Calu3 (cell line): ENCODE measurements at regions not wholly inside any gene's neighbourhood (a gene's known extent, or its start where the extent isn't known, plus 50 kb on each side); places are given as distances from the start of the nearest gene placed in this dataset.

Experiments used
- BruUV-seq: library from RNA; stranded (reverse); fragments of 400-500 nt; replicated peaks from 2 replicates; lab custom pipeline; 2021; lab: Mats Ljungman, UMichigan
- CTCF ChIA-PET: fragments of 300-600 bp; sonication (Branson Sonifier 250); formaldehyde crosslinking; loops from one replicate; lab custom pipeline; 2022; ENCODE audit warnings: antibody characterized with exemption; lab: Charles Lee
- DNase-seq: peaks from one replicate; pipeline ENCODE4 v3.0.0; 2022
- H3K27ac Mint-ChIP-seq: one replicate; pipeline ENCODE4 v1.8.0; 2022; ENCODE audit warnings: mixed read lengths; ENCODE audit not compliant: unreplicated experiment
- H3K27me3 Mint-ChIP-seq: one replicate; pipeline ENCODE4 v1.8.0; 2022; ENCODE audit warnings: mixed read lengths; ENCODE audit not compliant: unreplicated experiment
- H3K36me3 Mint-ChIP-seq: one replicate; pipeline ENCODE4 v1.8.0; 2022; ENCODE audit warnings: mild to moderate bottlenecking, moderate library complexity, mixed read lengths; ENCODE audit not compliant: insufficient read depth, unreplicated experiment
- H3K4me1 Mint-ChIP-seq: one replicate; pipeline ENCODE4 v1.8.0; 2022; ENCODE audit warnings: mild to moderate bottlenecking, low read depth, mixed read lengths; ENCODE audit not compliant: unreplicated experiment
- H3K4me3 Mint-ChIP-seq: one replicate; pipeline ENCODE4 v1.8.0; 2022; ENCODE audit warnings: mild to moderate bottlenecking, low read depth, moderate library complexity, mixed read lengths; ENCODE audit not compliant: unreplicated experiment
- H3K9me3 Mint-ChIP-seq: one replicate; pipeline ENCODE4 v1.8.0; 2022; ENCODE audit warnings: low read depth, mixed read lengths; ENCODE audit not compliant: unreplicated experiment
- intact Hi-C: fragments of 100-400 bp; cut with micrococcal nuclease; formaldehyde crosslinking; loops from one replicate; pipeline ENCODE4 v1.10.0; 2022; ENCODE audit not compliant: unreplicated experiment
- TF ChIP-seq, protein P1 (sequence below): fragments of 200-600 bp; IDR thresholded peaks from one replicate; pipeline ENCODE4 v1.8.0; 2022; ENCODE audit warnings: antibody characterized with exemption; ENCODE audit not compliant: unreplicated experiment

DNA sequence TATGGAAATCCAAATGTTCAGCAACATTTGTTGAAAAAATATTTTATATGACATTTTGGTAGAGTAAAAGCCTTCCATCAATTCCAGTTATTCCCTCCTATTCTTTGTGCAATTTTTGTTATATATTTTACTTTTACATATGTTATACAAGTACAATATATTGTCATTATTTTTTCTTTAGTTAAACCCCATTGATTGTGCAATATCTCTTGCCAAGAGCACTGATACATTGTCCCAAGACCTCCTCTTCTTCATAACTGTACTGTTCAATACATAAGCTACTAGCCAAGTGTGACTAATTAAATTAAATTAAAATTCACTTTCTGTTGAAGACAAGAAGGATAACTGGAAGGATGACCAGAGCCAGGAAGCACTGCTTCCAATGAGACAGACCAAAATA, 527.5 kb downstream of the TMA16 start:
- intact Hi-C loops = no loop called here
- CTCF ChIA-PET = interaction anchor here (0.6 kb wide), 1 partner anchor 346 kb away, joined by 5 read pairs; no protein-coding TSS in a partner anchor
- TF ChIP-seq, protein P1, sequence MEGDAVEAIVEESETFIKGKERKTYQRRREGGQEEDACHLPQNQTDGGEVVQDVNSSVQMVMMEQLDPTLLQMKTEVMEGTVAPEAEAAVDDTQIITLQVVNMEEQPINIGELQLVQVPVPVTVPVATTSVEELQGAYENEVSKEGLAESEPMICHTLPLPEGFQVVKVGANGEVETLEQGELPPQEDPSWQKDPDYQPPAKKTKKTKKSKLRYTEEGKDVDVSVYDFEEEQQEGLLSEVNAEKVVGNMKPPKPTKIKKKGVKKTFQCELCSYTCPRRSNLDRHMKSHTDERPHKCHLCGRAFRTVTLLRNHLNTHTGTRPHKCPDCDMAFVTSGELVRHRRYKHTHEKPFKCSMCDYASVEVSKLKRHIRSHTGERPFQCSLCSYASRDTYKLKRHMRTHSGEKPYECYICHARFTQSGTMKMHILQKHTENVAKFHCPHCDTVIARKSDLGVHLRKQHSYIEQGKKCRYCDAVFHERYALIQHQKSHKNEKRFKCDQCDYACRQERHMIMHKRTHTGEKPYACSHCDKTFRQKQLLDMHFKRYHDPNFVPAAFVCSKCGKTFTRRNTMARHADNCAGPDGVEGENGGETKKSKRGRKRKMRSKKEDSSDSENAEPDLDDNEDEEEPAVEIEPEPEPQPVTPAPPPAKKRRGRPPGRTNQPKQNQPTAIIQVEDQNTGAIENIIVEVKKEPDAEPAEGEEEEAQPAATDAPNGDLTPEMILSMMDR = no peak
- Mint-ChIP-seq H3K9me3 (no peaks in the 10 kb centered on the region), H3K36me3 (no peaks in the 10 kb centered on the region), H3K4me1 (no peaks in the 10 kb centered on the region), H3K27ac (no peak overlapping the region), H3K27me3 (no peaks in the 10 kb centered on the region), H3K4me3 (no peak overlapping the region)
- BruUV-seq = no TSS peak
- no peak for DNase-seq

DNA sequence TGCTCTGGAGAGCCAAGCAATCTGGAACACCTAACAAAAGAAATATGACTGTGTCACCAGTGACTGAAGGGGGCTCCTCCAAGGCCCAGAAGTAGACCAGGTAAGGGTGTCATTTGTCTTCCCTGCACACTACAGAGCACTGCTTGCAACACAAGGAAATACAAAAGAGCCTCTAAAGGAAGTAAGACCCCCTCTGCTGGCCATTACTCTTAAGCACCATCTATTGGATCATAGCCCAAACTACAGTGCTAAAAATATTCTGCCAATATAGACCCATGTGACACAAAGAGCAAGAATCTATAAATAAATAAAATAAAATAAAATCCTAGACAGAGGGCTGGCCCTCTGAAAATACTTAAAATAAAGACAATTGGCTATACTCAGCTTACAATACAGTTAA, 528.7 kb downstream of the TMA16 start:
- Mint-ChIP-seq H3K9me3 (no peaks in the 10 kb centered on the region), H3K27ac (no peak overlapping the region), H3K4me1 (no peaks in the 10 kb centered on the region), H3K36me3 (no peaks in the 10 kb centered on the region), H3K27me3 (no peaks in the 10 kb centered on the region), H3K4me3 (no peak overlapping the region)
- DNase-seq = no peak
- TF ChIP-seq, protein P1 = no peak
- BruUV-seq = no TSS peak
- CTCF ChIA-PET = interaction anchor here (1.2 kb wide), 1 partner anchor 22 kb away, joined by 3 read pairs; no protein-coding TSS in a partner anchor
- intact Hi-C loops = no loop called here

DNA sequence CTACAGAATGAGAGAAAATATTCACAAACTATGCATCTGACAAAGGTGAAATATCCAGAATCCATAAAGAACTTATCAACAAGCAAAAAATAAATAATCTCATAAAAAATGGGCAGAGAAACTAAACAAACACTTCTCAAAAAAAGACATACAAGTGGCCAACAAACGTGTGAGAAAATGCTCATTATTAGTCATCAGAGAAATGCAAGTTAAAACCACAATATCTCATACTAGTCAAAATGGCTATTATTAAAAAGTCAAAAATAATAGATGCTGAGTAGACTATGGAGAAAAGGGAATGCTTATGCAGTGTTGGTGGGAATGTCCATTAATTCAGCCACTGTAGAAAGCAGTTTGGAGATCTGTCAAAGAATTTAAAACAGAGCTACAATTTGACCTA, 533.3 kb downstream of the TMA16 start:
- DNase-seq = no peak
- Mint-ChIP-seq H3K4me1 (peaks cover 8% of the 10 kb centered on the region), H3K27ac (no peak overlapping the region), H3K36me3 (no peaks in the 10 kb centered on the region), H3K27me3 (no peaks in the 10 kb centered on the region), H3K9me3 (peaks cover 7% of the 10 kb centered on the region), H3K4me3 (no peak overlapping the region)
- no TSS peak for BruUV-seq
- TF ChIP-seq, protein P1 = no peak
- CTCF ChIA-PET = no interaction called here
- intact Hi-C loops = no loop called here

- no peaks in the 10 kb centered on the region for H3K36me3 Mint-ChIP-seq
- no TSS peak for BruUV-seq
- no peaks in the 10 kb centered on the region for H3K9me3 Mint-ChIP-seq
- no peak overlapping the region for H3K27ac Mint-ChIP-seq
- H3K27me3 Mint-ChIP-seq = no peaks in the 10 kb centered on the region
- no peak for DNase-seq
- intact Hi-C loops = no loop called here
- H3K4me3 Mint-ChIP-seq = no peak overlapping the region
- CTCF ChIA-PET = no interaction called here
- TF ChIP-seq, protein P1 = no peak
- H3K4me1 Mint-ChIP-seq = peaks cover 9% of the 10 kb centered on the region
These were observed 545.0 kb downstream of the TMA16 start for GRCh38 chr4:164039482-164039881.
